WTC11 (cell line): ENCODE measurements at regions not wholly inside any gene's neighbourhood (a gene's known extent, or its start where the extent isn't known, plus 50 kb on each side); places are given as distances from the start of the nearest gene placed in this dataset.

Experiments
- ATAC-seq: fragments of 200-7000 bp; cut with Tn5 transposase; 2 replicates; pipeline ENCODE4 v1.10.0; 2021; ENCODE audit warnings: mild to moderate bottlenecking, moderate library complexity
- CTCF ChIA-PET: fragments of 300-600 bp; sonication (Branson Sonifier 250); formaldehyde crosslinking; loops from one replicate; lab custom pipeline; 2021; ENCODE audit warnings: antibody characterized with exemption; lab: Charles Lee
- POLR2A ChIA-PET: fragments of 350-600 bp; sonication (Branson Sonifier 250); formaldehyde crosslinking; loops from one replicate; lab custom pipeline; 2021; ENCODE audit warnings: antibody characterized with exemption; lab: Charles Lee
- DNase-seq: peaks from one replicate; pipeline ENCODE4 v3.0.0; 2021; ENCODE audit warnings: low spot score
- H3K27ac Mint-ChIP-seq: 2 replicates; pipeline ENCODE4 v1.8.0; 2021; ENCODE audit warnings: mixed read lengths
- H3K27me3 Mint-ChIP-seq: 2 replicates; pipeline ENCODE4 v1.8.0; 2021; ENCODE audit warnings: low read depth, mild to moderate bottlenecking, moderate library complexity, mixed read lengths
- H3K36me3 Mint-ChIP-seq: 2 replicates; pipeline ENCODE4 v1.8.0; 2021; ENCODE audit warnings: mixed read lengths
- H3K4me1 Mint-ChIP-seq: 2 replicates; pipeline ENCODE4 v1.8.0; 2022; ENCODE audit warnings: mixed read lengths
- H3K4me3 Mint-ChIP-seq: 2 replicates; pipeline ENCODE4 v1.8.0; 2021; ENCODE audit warnings: mild to moderate bottlenecking, moderate library complexity, mixed read lengths
- H3K9me3 Mint-ChIP-seq: 2 replicates; pipeline ENCODE4 v1.8.0; 2021; ENCODE audit warnings: mixed read lengths
- CBFB ChIP-seq: sonication (generic); formaldehyde crosslinking; IDR thresholded peaks from 2 replicates; pipeline ENCODE4 v1.8.1; 2022; ENCODE audit warnings: mild to moderate bottlenecking, low read depth, missing genetic modification reagents
- FOXP1 ChIP-seq: sonication (generic); formaldehyde crosslinking; IDR thresholded peaks from 2 replicates; pipeline ENCODE4 v1.8.0; 2022; ENCODE audit warnings: missing genetic modification reagents, mild to moderate bottlenecking, moderate library complexity, borderline replicate concordance
- RELA ChIP-seq: sonication (generic); formaldehyde crosslinking; IDR thresholded peaks from 2 replicates; pipeline ENCODE4 v1.8.1; 2022; ENCODE audit warnings: missing genetic modification reagents, mild to moderate bottlenecking, borderline replicate concordance
- RORB ChIP-seq: fragments of 250-450 bp; sonication (Bioruptor Pico); IDR thresholded peaks from 2 replicates; pipeline ENCODE4 v1.9.0; 2021; ENCODE audit warnings: mild to moderate bottlenecking
- SOX15 ChIP-seq: fragments of 250-450 bp; sonication (Bioruptor Pico); IDR thresholded peaks from 2 replicates; pipeline ENCODE4 v1.9.0; 2021; ENCODE audit warnings: mild to moderate bottlenecking
- TEAD1 ChIP-seq: sonication (generic); formaldehyde crosslinking; IDR thresholded peaks from 2 replicates; pipeline ENCODE4 v1.8.0; 2022; ENCODE audit warnings: mild to moderate bottlenecking, missing genetic modification reagents
- TEAD4 ChIP-seq: sonication (generic); formaldehyde crosslinking; IDR thresholded peaks from 2 replicates; pipeline ENCODE4 v1.8.0; 2022; ENCODE audit warnings: mild to moderate bottlenecking, missing genetic modification reagents
- ZBTB21 ChIP-seq: sonication (generic); formaldehyde crosslinking; IDR thresholded peaks from 2 replicates; pipeline ENCODE4 v1.8.1; 2023; ENCODE audit warnings: mild to moderate bottlenecking, missing genetic modification reagents, borderline replicate concordance
- ZNF121 ChIP-seq: sonication (generic); formaldehyde crosslinking; IDR thresholded peaks from 2 replicates; pipeline ENCODE4 v1.8.0; 2023; ENCODE audit warnings: missing genetic modification reagents
- ZNF263 ChIP-seq: sonication (generic); formaldehyde crosslinking; IDR thresholded peaks from 2 replicates; pipeline ENCODE4 v1.8.1; 2022; ENCODE audit warnings: low read depth, mild to moderate bottlenecking, moderate library complexity, missing genetic modification reagents
- ZNF317 ChIP-seq: sonication (generic); formaldehyde crosslinking; IDR thresholded peaks from 2 replicates; pipeline ENCODE4 v1.8.1; 2023; ENCODE audit warnings: low read depth, mild to moderate bottlenecking, moderate library complexity, missing genetic modification reagents, borderline replicate concordance
- ZNF416 ChIP-seq: fragments of 250-450 bp; sonication (Bioruptor Pico); IDR thresholded peaks from 2 replicates; pipeline ENCODE4 v1.9.0; 2021; ENCODE audit warnings: mild to moderate bottlenecking, inconsistent platforms
- TF ChIP-seq, protein P1 (sequence below): sonication (generic); formaldehyde crosslinking; IDR thresholded peaks from 2 replicates; pipeline ENCODE4 v1.8.0; 2022; ENCODE audit warnings: mild to moderate bottlenecking, missing genetic modification reagents
- TF ChIP-seq, protein P2 (sequence below): sonication (generic); formaldehyde crosslinking; IDR thresholded peaks from 2 replicates; pipeline ENCODE4 v1.8.0; 2023; ENCODE audit warnings: mild to moderate bottlenecking, missing genetic modification reagents
- TF ChIP-seq, protein P3 (sequence below): sonication (generic); formaldehyde crosslinking; IDR thresholded peaks from 2 replicates; pipeline ENCODE4 v1.8.1; 2023; ENCODE audit warnings: mild to moderate bottlenecking, moderate library complexity, missing genetic modification reagents
- TF ChIP-seq, protein P4 (sequence below): fragments of 200-600 bp; IDR thresholded peaks from 2 replicates; pipeline ENCODE4 v1.8.0; 2022; ENCODE audit warnings: antibody characterized with exemption

DNA sequence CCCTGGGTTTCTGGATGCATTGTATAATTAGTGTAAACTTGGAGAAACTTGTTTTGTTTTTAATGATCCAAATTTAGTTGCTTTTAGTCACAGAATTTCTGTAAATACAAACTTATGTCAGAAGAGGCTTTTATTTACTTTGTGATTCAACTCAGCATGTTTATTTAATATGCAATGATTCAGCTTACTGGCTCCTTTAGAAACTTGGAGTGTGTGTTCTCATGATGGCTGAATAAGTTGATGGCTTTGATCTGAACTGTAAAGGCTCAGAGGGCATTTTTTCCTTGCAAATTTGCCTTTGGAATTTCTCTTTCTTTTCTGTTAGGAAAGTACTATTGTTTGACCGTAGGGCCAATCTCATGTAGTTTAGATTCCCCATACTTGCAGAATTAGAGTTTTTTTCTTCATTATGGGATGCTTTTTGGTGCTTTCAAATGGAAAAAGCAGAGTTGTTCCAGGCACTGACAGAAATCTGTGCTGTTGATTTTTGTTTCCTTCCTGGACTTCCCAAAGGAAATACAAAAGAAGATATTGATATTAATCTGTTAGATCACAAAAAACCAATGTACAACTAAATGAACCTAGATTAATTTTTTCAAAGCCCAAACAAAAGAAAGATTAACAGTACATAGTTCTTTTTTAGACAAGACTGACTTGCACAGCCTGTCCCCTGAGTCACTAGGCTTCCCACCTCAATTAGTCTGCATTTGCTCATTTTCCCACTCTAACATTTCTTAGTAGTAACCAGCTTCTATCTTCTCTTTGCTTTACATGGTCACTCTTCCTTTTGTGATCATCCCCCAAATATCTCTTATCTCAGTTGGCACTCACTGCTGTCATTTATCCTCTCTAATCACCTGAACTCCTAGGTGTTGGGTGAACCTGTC, 96.8 kb upstream of the AGR3 start:
- Mint-ChIP-seq H3K9me3 (no peaks in the 10 kb centered on the region), H3K27me3 (no peaks in the 10 kb centered on the region), H3K4me3 (no peak overlapping the region), H3K4me1 (peaks cover 19% of the 10 kb centered on the region)
- DNase-seq, result no peak
- ATAC-seq, result no peak
- POLR2A ChIA-PET, result no interaction called here
- no peak for TF ChIP-seq SOX15 (CRISPR knock-in tag)
- TF ChIP-seq RORB (CRISPR knock-in tag), result no peak
- TF ChIP-seq, protein P1, sequence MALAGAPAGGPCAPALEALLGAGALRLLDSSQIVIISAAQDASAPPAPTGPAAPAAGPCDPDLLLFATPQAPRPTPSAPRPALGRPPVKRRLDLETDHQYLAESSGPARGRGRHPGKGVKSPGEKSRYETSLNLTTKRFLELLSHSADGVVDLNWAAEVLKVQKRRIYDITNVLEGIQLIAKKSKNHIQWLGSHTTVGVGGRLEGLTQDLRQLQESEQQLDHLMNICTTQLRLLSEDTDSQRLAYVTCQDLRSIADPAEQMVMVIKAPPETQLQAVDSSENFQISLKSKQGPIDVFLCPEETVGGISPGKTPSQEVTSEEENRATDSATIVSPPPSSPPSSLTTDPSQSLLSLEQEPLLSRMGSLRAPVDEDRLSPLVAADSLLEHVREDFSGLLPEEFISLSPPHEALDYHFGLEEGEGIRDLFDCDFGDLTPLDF (CRISPR knock-in tag), result no peak
- no peak for TF ChIP-seq ZNF263
- TF ChIP-seq ZNF121 (CRISPR knock-in tag), result no peak
- no peak for TF ChIP-seq TEAD4 (CRISPR knock-in tag)
- no peak for TF ChIP-seq RELA
- no peak for TF ChIP-seq TEAD1 (CRISPR knock-in tag)
- TF ChIP-seq, protein P2, sequence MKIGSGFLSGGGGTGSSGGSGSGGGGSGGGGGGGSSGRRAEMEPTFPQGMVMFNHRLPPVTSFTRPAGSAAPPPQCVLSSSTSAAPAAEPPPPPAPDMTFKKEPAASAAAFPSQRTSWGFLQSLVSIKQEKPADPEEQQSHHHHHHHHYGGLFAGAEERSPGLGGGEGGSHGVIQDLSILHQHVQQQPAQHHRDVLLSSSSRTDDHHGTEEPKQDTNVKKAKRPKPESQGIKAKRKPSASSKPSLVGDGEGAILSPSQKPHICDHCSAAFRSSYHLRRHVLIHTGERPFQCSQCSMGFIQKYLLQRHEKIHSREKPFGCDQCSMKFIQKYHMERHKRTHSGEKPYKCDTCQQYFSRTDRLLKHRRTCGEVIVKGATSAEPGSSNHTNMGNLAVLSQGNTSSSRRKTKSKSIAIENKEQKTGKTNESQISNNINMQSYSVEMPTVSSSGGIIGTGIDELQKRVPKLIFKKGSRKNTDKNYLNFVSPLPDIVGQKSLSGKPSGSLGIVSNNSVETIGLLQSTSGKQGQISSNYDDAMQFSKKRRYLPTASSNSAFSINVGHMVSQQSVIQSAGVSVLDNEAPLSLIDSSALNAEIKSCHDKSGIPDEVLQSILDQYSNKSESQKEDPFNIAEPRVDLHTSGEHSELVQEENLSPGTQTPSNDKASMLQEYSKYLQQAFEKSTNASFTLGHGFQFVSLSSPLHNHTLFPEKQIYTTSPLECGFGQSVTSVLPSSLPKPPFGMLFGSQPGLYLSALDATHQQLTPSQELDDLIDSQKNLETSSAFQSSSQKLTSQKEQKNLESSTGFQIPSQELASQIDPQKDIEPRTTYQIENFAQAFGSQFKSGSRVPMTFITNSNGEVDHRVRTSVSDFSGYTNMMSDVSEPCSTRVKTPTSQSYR (CRISPR knock-in tag), result no peak
- TF ChIP-seq, all 79 proteins: peak for 0
- Mint-ChIP-seq H3K27ac (no peak overlapping the region; the same call in 1 of the 2 replicates), H3K36me3 (no peaks in the 10 kb centered on the region)
- CTCF ChIA-PET, result interaction anchor here (1.1 kb wide), 1 partner anchor 31 kb away, joined by 4 read pairs; no protein-coding TSS in a partner anchor

DNA sequence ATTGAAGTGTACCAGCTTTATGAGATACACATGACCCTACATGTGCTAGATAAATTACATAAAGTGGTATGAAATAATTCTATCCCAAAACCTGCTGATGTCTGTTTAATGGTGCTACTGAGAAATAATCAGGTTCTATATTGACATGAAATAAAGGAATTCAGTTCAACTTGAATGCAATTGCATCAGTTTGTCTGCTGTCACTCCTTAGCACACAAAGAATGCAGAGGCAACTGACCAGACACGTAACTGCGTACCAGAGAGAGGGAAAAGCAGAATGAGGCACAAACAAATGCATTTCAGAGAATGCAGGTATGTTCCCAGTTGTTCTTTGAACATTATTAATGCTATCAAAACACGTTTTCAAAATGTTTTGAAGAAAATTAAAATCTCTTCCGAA, 98.8 kb upstream of the AGR3 start:
- no peak for DNase-seq
- ChIA-PET CTCF (no interaction called here), POLR2A (no interaction called here)
- H3K4me1 Mint-ChIP-seq, result peaks cover 19% of the 10 kb centered on the region
- H3K9me3 Mint-ChIP-seq, result no peaks in the 10 kb centered on the region
- no peak for ATAC-seq
- TF ChIP-seq, protein P3, sequence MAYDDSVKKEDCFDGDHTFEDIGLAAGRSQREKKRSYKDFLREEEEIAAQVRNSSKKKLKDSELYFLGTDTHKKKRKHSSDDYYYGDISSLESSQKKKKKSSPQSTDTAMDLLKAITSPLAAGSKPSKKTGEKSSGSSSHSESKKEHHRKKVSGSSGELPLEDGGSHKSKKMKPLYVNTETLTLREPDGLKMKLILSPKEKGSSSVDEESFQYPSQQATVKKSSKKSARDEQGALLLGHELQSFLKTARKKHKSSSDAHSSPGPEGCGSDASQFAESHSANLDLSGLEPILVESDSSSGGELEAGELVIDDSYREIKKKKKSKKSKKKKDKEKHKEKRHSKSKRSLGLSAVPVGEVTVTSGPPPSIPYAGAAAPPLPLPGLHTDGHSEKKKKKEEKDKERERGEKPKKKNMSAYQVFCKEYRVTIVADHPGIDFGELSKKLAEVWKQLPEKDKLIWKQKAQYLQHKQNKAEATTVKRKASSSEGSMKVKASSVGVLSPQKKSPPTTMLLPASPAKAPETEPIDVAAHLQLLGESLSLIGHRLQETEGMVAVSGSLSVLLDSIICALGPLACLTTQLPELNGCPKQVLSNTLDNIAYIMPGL (CRISPR knock-in tag), result no peak
- TF ChIP-seq FOXP1 (CRISPR knock-in tag) (no peak), ZNF317 (CRISPR knock-in tag) (peak; percentile 62; the same call in 1 of the 2 replicates), ZBTB21 (no peak)
- H3K27me3 Mint-ChIP-seq, result no peaks in the 10 kb centered on the region
- H3K36me3 Mint-ChIP-seq, result no peaks in the 10 kb centered on the region
- no peak overlapping the region for H3K27ac Mint-ChIP-seq
- no peak overlapping the region for H3K4me3 Mint-ChIP-seq

DNA sequence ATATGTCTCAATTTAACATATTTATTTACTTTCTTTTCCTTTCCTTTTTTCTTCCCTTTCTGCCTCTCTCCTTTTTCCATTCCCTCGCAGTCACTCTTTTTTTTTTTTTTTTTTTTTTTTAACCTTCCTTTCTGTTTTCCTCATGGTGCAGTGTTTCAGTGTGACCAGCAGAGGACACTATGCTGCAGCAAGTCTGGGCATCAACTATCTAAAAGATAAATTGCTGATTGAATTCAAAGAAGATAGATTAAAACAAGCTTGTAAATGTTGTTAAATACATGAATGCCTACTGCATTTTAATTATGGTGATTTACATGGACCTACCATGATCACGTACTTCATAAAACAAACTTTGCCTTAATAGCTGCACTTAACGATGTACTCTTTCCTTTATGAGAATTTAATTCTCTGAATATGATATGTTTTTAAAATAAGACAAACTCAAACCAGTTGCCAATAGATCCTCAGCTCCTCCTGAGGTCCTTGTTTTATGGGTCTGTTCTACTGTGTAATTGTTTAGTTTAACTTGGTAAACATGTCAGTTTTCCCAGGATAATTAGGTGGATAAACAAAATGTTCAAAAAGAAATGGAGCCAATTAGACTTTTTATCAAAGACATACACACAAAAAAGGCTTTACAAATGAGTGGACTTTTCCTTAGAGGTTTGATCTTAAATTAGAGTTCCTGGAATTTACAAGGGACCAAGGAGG, 101.0 kb upstream of the AGR3 start:
- ChIA-PET CTCF (interaction anchor here (0.6 to 1.3 kb wide), 17 partner anchors 10 to 664 kb away, joined by 3 to 6 read pairs (median 3); no protein-coding TSS in a partner anchor), POLR2A (interaction anchor here (0.7 kb wide), 1 partner anchor 422 kb away, joined by 6 read pairs; no protein-coding TSS in a partner anchor)
- no peak overlapping the region for H3K27ac Mint-ChIP-seq
- ATAC-seq (no peak; the same call in 1 of the 2 replicates), DNase-seq (no peak)
- H3K27me3 Mint-ChIP-seq, result no peaks in the 10 kb centered on the region
- TF ChIP-seq ZNF416 (CRISPR knock-in tag) (no peak), CBFB (CRISPR knock-in tag) (no peak)
- TF ChIP-seq, protein P4, sequence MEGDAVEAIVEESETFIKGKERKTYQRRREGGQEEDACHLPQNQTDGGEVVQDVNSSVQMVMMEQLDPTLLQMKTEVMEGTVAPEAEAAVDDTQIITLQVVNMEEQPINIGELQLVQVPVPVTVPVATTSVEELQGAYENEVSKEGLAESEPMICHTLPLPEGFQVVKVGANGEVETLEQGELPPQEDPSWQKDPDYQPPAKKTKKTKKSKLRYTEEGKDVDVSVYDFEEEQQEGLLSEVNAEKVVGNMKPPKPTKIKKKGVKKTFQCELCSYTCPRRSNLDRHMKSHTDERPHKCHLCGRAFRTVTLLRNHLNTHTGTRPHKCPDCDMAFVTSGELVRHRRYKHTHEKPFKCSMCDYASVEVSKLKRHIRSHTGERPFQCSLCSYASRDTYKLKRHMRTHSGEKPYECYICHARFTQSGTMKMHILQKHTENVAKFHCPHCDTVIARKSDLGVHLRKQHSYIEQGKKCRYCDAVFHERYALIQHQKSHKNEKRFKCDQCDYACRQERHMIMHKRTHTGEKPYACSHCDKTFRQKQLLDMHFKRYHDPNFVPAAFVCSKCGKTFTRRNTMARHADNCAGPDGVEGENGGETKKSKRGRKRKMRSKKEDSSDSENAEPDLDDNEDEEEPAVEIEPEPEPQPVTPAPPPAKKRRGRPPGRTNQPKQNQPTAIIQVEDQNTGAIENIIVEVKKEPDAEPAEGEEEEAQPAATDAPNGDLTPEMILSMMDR, result peak; percentile 82
- H3K9me3 Mint-ChIP-seq, result no peaks in the 10 kb centered on the region
- H3K36me3 Mint-ChIP-seq, result no peaks in the 10 kb centered on the region
- H3K4me1 Mint-ChIP-seq, result peaks cover 15% of the 10 kb centered on the region
- no peak overlapping the region for H3K4me3 Mint-ChIP-seq
